HG03520 (cell line): ENCODE measurements at regions not wholly inside any gene's neighbourhood (a gene's known extent, or its start where the extent isn't known, plus 50 kb on each side); places are given as distances from the start of the nearest gene placed in this dataset.

Source experiments
- ATAC-seq: cut with Tn5 transposase; IDR thresholded peaks from one replicate; pipeline ENCODE4 v1.9.1; 2021; ENCODE audit warnings: mild to moderate bottlenecking, moderate library complexity; ENCODE audit not compliant: unreplicated experiment

GRCh38 chr9:84170521-84171141 lies 169.9 kb downstream of the SLC28A3 start:
- no peak for ATAC-seq

DNA sequence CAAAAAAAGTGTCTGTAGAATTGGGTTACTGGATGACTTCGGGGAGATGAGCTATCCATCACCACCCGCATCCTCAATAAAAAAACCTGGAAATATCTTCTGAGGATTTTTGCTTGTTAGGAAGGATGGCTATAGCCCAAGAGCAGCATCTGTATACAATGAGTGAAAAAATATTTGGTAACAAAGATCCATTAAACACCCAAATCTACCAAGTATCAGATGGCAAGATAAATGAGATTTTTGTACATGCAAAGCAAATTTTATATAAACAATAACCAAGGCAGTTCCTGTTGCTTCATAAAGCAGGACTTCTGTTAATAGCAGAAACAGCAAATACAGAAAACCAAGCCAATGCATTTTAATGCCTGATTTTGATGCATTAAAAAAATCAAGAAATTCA lies 166.6 kb downstream of the SLC28A3 start:
- ATAC-seq: no peak

- no peak for ATAC-seq
These were observed 166.1 kb downstream of the SLC28A3 start for GRCh38 chr9:84174486-84174885.

- no peak for ATAC-seq
These were observed 163.2 kb downstream of the SLC28A3 start for GRCh38 chr9:84177407-84177806.

GRCh38 chr9:84179531-84179930 lies 161.0 kb downstream of the SLC28A3 start:
- no peak for ATAC-seq

GRCh38 chr9:84187090-84187489 lies 153.5 kb downstream of the SLC28A3 start:
- ATAC-seq: no peak

GRCh38 chr9:84189904-84190303 lies 150.7 kb downstream of the SLC28A3 start:
- no peak for ATAC-seq

DNA sequence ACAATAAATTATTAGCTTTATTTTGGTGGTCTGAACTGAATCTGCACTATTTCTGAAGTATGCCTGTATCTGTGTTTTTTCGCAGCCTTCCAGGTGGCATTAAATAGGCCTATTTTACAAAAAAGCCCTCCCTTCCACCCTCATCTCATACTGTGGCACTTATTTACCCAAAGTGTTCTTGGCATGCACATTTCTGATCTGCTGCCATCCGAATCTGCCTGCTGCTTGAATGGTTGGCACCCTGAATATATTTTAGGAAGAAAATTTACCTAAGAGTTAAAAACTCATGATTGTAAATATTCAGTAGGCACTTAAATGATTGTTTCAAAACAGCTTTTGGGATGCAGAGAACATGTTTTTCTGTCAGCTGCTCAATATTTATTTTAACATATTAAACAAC lies 150.1 kb downstream of the SLC28A3 start:
- ATAC-seq: no peak

DNA sequence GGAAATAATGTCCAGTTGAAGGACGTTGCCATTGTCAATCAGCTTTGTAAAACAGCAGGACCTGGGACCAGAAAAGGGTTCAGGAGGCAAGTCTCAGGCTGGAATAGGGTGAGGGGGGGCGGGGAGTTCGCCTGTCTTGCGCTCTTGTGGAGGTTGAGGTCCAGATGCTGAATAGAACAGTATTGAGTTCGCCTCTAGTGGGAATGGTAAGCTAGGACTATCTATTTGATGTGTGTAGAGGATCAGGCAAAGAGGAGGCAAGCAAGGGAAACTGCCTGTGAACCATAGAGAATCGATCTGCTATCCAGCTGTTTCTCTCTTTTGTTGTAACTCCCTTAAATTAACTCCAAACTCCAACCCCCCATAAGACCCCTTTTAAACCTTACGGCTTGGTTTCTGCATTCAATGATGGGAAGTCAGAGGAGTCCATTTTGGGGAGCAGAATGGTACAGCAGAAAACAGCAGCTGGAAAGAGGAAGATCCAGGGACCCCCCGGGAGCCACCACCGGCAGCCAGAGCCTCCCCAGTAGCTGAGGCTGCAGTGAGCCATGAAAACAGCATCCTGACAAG lies 133.7 kb downstream of the SLC28A3 start:
- no peak for ATAC-seq

DNA sequence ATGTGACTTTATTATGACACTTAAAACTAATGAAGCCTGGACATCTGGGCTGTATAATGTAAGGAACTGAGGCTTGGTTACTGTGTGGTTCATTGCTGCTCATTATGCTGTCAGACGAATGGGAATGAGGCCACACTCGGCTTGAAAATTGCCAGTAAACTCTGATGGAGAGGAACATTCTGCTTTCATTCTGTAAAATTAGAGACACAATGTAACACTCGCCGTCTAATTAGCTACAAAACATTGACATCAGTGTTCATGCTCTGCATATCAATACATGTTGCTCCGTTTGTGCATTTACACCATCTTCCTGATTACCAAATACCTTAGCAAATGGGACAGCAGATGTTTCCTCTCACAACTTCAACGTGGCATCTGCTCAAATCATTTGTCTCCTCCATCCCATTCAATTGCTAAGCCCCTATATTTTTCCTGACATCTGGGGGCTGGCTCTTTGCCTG lies 133.0 kb downstream of the SLC28A3 start:
- ATAC-seq: no peak

GRCh38 chr9:84212246-84212645 lies 128.3 kb downstream of the SLC28A3 start:
- ATAC-seq: no peak

DNA sequence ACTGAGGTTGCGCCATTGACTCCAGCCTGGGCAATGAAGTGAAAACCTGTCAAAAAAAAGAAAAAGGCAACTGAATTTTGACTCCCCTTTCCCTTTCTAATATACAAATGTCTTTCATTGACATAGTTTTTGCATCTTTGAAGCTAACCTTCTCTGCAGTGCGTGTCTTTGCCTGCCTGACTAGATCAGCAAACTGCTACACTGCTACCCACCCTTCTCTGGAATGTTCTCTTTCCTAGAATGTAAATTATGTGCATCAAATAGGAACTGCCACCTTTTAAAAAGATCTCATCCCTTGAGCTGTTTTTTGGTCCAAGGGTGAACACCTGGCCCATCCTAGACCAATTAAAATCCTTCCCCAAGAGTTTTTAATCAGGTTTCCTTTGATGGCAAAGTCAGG lies 127.6 kb downstream of the SLC28A3 start:
- ATAC-seq: no peak

- no peak for ATAC-seq
These were observed 124.4 kb downstream of the SLC28A3 start for GRCh38 chr9:84216151-84216550.

DNA sequence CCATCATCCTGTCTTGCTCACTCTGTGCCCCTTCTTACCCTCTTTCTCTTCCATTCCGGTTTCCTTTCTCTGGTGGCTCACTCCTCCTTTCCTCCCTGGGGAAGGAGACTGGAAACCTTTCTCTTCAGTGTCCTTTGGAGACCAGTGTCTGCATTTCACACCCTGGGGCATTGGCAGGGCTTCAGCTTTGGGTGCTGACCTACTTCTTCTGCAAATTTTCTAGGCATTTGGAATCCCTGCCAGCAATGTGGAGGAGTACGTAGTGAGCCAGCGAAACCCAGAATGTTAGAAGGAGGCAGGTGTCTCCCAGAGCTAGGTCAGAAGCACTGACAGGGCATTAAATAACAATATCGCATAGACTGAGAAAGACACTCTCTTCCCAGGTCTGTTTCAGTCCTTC lies 122.2 kb downstream of the SLC28A3 start:
- ATAC-seq: no peak

DNA sequence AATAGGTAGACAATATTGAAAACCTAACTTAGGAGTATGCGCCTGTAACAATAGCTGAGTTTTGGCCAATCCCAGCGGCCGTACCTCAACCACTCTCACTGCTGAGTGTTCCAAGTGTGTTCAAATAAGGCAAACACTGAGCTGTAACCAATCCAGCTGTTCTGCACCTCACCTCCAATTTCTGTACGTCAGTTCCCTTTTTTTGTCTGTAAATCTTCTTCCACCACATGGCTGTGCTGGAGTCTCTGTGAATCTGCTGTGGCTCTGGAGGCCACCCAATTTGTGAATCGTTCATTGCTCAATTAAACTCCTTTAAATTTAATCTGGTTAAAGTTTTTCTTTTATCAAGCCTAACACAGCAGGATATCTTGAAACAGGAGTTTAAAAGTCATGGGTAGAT lies 116.3 kb downstream of the SLC28A3 start:
- no peak for ATAC-seq
